ENCODE measurements at regions not wholly inside any gene's neighbourhood (a gene's known extent, or its start where the extent isn't known, plus 50 kb on each side); places are given as distances from the start of the nearest gene placed in this dataset.

GRCh38 chr7:10355816-10356215 is 617.9 kb upstream of the PHF14 start:
- TF ChIP-seq, protein P1, sequence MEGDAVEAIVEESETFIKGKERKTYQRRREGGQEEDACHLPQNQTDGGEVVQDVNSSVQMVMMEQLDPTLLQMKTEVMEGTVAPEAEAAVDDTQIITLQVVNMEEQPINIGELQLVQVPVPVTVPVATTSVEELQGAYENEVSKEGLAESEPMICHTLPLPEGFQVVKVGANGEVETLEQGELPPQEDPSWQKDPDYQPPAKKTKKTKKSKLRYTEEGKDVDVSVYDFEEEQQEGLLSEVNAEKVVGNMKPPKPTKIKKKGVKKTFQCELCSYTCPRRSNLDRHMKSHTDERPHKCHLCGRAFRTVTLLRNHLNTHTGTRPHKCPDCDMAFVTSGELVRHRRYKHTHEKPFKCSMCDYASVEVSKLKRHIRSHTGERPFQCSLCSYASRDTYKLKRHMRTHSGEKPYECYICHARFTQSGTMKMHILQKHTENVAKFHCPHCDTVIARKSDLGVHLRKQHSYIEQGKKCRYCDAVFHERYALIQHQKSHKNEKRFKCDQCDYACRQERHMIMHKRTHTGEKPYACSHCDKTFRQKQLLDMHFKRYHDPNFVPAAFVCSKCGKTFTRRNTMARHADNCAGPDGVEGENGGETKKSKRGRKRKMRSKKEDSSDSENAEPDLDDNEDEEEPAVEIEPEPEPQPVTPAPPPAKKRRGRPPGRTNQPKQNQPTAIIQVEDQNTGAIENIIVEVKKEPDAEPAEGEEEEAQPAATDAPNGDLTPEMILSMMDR (IDR thresholded peaks at IDR 0.05) = no peak
- no peak for TF ChIP-seq POLR2A (IDR thresholded peaks at IDR 0.05)
